ACHN (cell line): ENCODE measurements at regions not wholly inside any gene's neighbourhood (a gene's known extent, or its start where the extent isn't known, plus 50 kb on each side); places are given as distances from the start of the nearest gene placed in this dataset.

Experiments
- DNase-seq: peaks from one replicate; pipeline ENCODE4 v3.0.0-alpha.2; 2015
- in situ Hi-C: cut with HindIII; loops from 2 replicates; pipeline ENCODE4 v1.10.0; 2017; ENCODE audit warnings: low sequenced_read_pairs, low pct_ligation_motif_present, low pct_unique_long_range_greater_than_20kb

DNA sequence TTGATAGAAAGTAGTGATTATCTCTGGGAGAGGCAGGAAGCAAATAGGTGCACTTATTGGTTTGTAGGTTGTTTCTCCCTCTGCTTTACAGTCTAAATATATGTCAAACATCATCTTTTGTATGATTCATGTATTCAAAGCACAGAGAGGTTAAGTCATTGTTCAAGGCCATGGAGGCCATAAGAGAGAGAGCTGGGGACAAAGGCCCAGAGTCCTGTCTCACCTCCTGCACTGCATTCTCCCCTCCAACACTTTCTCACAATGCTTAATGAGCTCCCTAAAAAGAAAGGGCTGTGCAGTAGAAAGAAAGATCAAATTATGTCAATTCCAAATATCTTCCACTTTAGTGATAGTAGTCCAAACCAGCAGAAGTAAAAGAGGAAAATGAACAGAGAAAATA is 180.4 kb upstream of the DIO3 start:
- in situ Hi-C loops: no loop called here
- no peak for DNase-seq

DNA sequence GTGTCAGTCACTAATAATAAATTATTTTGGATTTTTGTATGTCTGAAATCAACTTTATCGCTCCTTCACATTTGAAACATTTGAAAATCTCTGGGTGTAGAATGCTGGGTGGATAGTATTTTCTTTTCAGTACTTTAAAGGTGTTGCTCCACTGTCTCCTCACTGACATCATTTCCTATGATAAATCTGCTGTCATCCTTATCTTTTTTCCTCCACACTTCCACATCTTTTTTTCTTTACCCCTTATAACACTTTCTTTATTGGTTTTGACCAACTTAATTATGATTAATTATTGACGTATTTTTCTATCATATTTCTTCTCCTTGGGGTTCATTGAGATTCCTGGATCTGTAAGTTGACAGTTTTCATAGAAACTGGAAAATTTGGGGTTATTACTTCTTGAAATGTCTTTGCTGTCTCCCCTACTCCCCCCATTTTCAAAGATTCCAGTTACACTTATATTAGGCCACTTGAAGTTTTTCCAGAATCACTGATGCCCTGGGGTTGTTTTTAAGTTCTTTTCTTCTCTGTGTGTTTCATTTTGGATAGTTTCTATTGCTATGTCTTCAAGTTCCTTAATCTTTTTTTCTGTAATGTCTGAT is 177.5 kb upstream of the DIO3 start:
- in situ Hi-C loops: no loop called here
- no peak for DNase-seq

DNA sequence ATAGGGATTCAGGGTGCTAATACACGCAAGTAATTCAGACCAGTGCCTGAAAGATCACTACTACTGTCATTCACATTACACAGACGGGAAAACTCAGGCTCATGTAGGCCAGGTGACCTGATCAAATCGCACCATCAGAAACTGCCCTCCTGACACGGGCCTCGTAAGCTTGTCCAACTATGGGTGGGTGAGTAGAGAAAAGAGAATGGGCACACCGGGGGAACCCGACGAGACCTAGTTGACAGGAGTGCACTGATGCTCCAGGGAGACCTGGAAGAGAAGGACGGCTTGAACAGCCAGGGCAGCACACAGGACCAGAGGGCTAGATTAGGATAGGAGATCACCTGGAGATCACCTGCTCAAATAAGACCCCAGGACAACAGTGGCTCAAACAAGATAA is 166.9 kb upstream of the DIO3 start:
- in situ Hi-C loops: no loop called here
- no peak for DNase-seq

DNA sequence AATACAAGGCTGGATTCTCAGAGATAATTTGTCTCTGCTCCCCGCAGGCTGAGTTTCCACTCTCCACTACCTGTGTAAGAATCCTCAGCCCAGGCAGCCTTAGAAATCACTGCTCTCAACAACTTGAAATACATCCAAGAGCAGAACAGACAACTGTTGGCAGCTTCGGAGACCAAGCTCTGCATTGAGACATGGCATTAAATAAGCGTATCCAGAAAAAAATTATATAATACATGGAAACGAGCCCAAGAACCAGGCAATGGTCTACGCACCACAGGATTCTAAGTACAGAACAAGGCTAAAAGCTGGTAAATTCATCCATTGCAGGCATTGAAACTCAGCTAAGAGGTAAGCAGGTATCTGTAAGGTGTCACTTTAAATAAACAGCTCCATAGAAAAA is 165.5 kb upstream of the DIO3 start:
- DNase-seq: no peak
- in situ Hi-C loops: no loop called here

DNA sequence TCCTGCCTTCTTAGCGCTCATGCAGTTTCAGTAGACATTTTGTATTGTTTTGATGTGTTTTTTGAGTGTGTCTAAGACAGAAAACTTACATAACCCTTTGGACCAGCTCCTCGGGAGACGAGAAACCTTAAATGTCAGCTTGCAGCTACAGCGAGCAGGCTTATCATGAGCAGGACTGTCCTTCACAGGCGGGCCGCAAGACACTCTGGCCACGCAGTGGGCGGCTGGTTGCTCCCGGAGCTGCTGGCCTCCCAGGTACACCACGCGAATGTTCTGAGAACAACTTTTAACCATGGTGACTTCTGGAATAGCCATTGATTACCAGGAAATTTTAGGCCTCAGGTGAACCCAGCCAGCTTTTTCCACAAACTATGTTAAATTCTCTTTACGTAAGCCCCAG is 164.1 kb upstream of the DIO3 start:
- in situ Hi-C loops: no loop called here
- no peak for DNase-seq

DNA sequence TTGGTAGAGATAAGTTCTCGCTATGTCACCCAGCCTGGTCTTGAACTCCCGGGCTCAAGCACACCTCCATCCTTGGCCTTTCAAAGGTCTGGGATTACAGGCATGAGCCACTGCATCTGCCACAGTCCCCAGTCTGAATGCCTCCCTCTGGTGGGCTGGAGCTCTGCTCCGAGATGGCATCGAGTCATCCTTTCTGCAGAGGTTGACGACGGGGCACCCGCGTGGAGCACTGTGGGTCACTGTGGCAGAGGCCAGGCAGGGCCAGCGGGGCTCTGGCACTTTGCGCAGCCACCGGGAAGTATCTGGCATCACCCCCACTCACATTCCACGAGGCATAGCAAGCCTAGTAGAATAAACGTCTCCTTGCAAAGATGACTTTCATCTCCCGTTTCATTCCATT is 163.3 kb upstream of the DIO3 start:
- DNase-seq: no peak
- in situ Hi-C loops: no loop called here

DNA sequence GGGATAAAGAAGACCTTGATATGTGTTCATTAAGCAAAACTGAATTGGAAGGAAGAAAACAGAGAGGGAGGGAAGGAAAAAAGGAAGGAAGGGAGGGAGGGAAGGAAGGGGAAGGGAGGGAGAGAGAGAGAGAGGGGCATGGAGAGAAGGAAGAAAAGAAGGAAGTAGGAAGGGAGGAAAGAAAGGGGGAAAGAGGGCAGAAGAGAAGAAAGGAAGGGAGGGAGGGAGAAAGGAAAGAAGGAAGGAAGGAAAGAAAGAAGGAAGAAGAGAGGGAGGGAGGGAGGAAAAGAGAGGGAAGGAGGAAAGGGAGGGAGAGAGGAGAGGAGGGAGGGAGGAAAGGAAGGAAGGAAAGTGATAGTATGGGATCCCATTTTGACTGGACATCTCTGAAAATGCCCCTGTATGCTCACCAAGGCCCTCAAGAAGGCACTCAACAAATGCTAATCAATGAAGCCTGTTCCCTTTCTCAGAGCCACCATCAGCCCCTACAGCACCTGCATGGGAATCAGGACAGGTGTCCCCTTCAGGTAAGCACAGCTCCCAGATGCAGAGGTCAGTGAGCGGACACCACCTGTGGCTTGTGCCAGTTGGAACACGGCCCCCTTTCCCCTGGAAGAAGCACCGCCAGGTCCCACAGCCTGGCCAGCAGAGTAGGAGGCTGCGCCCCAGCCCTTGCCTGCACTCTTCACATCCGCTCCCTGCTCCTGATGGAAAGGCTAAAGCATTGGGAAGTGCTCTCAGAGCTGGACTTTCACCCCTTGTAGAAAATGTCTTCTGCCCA is 161.4 kb upstream of the DIO3 start:
- no peak for DNase-seq
- in situ Hi-C loops: no loop called here

DNA sequence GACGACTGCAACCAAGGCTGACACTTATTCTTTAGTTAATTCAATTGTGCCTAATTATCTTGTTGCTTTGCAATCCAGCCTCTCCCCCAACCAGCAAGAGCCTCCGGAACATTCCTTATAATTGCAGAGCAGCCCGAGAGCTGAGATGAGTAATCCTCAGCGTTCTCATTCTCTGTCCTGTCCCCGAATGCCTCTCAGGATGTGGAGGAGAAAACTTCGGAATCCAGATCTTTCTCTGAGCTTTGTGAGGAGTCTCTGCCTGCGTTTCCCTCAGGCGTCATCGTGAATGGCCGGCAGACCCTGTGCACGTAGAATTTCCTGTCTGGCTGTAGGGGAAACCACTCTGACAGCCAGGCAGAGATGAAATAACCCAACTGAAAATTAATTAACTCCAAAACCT is 160.5 kb upstream of the DIO3 start:
- in situ Hi-C loops: no loop called here
- DNase-seq: no peak

DNA sequence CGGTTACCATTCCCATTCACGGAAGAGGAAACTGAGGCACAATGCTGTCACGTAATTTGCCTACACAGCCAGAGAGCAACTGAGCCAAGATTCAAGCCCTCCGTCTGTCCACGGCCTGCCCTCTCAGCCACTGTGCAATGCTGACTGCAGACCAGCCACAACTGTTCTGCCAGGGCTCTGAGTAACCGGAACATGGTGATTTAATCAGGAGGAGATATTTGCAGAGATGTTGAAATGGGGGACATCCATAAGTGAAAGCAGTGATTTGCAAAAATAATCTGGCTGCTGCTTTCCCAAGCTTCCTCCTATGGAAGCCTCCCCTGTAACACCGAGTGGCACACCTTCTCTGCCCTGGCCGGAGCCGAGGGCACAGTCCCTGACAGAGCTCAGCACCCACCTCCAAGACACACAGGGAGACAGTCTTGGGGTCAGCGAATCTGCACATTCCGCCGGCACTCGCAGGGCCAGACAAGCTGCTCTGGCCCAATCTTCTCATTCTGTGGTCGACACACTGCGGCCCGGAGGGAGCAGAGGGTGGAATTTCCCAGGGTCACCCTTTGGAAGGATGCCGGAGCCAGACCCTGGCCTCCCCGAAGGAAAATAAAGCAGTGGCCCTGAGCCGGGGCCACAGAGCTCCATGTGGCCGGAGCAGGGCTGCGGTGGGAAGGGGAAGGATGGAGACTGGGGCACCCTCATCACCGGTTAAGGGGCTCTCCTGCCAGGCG is 158.2 kb upstream of the DIO3 start:
- in situ Hi-C loops: no loop called here

DNA sequence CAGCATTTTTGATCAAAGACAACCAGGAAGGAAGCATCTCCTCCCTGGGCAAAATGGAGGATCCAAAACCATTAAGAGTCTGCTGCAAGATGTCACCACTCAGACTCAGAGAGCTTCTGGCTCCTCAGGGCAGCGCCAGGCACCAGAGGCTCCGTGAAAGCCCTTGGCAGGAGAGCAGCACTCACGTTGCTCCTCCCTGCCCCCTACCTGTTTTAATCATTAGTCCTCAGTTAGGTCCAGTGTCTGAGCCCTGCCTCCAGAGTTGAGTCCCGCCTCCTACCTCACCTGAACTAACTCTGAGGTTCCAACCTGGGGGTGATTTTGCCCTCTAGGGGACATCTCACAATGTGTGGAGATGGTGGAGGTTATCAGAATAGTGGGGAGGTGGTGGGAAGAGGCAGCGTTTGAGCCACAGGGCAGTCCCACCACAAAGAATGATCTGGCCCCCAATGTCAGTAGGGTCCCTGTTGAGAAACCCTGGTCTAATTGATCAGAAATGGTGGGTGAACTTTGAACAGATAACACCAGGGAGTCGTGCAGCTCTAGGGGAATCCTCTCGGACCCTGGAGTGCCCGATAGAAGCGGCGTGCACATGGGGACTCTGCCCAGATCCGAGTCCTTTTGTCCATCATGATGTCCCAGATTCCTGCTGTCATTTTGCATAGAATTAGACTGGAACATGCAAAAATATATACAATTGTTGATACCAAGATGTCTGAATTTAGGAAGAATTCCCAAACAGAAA is 156.7 kb upstream of the DIO3 start:
- in situ Hi-C loops: no loop called here
- no peak for DNase-seq

More for the DNA sequence above, 158.2 kb upstream of the DIO3 start:
- DNase-seq: no peak

DNA sequence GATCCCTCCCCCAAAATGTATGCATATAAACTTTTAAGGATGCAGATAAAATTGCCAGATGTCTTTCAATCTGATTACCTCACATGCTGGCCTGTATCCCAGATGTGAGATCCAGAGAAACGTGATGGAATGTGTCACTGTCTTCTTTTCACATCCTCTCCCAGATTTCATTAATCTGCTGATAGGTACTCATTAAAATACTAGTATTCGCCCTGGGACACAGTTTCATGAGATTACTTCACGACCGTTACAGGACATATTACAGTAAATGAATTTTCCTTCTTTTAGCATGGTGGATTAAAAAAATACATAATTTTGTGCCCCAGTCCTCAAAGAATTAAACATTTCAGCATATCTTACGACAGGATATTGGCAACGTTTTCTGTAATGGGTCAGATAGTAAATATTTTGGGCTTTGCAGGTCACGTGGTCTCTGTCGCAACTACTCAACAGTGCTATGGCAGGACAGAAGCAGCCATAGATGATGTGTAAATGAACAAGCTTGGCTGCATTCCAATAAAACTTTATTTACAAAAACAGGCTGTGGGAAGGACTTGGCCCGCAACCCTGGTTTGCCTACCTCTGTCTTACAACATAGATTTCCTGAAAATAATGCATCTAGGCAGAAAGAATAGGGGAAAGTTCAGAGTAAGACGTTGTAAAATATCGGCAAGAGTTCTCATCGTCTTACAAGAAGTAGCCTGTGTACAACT is 156.0 kb upstream of the DIO3 start:
- in situ Hi-C loops: no loop called here
- DNase-seq: no peak

DNA sequence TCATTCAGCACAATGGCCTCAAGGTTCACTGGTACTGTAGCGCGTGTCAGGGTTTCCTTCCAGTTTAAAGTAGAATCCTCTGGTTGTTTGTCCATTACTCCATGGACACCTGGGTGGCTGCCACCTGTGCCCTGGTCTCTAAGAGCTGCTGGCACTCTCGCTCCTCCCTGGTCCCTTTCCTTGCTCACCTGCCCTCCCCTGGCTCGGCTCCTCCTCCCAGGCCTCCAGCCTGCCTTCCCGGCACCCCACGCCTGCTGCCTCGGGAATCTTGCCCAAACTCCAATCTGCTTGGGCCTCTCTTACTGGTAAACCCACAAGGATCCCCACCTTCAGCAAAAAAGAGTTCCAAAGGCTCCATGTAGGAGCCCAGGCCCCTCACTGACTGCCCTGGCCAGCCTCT is 154.4 kb upstream of the DIO3 start:
- in situ Hi-C loops: no loop called here
- DNase-seq: no peak

DNA sequence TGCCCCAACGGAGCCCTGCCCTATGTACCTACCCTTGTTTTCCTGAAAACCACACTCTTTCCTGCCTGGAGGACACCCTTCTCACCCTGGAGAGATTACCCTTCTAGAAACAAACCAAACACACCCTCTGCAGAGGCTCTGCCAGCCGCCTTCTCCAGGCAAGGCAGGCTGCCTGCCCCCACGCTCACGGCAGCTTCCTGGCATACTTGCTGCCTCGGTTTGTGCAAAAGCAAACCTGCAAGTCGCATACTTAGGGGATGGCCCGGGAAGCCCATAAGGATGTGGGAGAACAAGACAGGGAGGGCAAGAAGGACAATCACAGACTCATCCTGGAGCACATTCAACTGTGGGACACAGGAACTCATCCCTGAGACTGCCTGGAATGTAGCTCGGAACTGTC is 154.0 kb upstream of the DIO3 start:
- no peak for DNase-seq
- in situ Hi-C loops: no loop called here

DNA sequence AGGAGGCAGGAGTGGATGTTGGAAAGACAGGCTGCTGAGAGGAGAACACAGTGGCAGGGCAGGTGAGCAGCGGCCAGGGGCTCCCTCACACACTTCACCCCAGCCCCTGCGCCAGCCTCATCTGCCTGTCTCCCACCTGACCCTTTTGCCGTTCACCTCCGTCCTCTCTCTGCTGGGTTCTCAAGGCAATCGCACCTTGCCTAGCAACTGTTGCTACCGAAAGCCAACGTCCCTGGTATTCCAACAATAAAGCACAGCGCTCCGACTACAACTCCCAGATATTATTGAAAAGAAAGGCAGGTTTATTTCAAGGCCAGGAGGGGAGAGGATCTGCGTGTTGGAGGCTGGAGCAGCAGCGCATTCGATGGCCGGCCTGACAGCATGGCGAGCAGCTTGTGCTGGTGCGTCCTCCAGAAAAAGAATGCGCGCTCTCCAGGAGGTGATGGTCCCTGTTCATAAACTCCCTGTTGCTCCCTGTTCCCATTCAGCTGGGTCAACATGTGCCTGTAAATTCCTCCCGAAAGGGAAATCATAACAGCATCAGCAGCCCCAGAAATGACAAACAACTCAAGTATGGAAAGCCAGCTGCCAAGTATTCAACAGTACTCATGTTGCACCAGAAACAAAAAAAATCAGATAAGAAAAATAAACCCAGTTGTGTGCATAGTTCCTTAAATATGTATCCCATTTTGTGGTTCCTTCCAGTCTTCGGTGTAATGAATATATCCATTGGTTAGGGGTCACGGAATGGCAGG is 153.0 kb upstream of the DIO3 start:
- in situ Hi-C loops: no loop called here
- no peak for DNase-seq

DNA sequence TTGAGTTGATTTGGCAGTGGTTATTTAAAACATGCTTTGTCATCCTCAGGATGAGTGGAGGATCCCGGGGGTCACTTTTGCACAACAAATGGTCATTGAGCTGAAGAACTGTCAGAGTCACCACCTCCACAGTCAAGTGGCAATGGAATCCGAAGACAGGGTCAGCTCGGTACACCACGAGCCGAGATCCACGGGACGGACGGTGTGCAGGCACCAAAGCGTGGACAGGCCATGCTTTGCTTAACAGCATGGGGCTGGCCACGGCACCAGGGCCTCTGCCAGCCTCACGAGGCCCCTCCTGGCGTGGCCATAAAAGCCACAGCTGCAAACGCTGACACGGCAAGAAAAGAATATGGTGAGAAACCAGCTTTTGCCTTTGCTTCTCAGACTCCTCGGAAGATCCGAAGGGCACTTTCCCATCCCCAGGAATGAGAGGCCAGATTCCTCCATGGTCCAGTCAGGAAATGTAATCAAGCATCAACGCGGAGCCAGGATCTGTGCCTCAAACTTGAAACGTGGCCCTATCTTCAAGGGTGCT is 152.2 kb upstream of the DIO3 start:
- DNase-seq: no peak

DNA sequence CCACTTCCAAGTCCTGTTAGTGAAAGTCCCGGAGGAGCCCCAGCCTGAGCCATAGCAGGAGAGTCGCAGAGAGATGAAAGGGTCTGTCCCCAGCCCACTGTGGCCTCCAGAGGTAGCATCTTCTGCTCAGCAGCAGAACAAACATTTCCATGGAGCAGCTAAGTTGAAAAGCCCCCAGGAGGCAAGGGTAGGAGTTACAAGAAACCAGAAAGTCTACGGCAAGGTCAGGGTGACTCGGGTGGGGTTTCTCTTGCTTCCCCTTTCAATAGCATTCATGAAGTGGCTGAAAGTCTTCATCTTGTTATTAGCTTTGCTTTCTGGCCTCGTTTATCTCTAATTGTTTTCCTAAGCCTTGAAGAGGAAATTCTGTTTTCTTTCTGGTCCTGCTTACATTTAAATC is 151.2 kb upstream of the DIO3 start:
- in situ Hi-C loops: no loop called here

More for the DNA sequence above, 152.2 kb upstream of the DIO3 start:
- in situ Hi-C loops: no loop called here

DNA sequence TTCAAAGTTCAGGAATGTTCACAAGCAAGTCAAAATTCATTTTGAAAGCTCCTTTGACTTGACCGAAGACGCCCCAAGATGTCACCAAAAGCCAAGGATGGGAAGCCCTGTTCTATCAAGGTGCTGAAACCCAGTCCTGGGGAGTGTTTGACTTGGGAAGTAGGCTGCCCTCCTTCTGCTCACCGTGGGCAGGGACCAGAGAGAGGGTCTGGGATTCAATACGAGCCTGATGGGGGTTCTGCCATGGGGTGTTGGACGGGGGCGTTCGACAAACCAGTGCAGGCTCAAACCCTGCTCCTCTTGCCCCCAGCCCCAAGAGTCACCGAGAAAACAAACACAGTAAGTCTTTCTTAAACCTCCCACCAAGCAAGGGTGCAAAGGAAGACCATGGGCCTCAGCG is 150.1 kb upstream of the DIO3 start:
- no peak for DNase-seq
- in situ Hi-C loops: no loop called here

More for the DNA sequence above, 151.2 kb upstream of the DIO3 start:
- no peak for DNase-seq

DNA sequence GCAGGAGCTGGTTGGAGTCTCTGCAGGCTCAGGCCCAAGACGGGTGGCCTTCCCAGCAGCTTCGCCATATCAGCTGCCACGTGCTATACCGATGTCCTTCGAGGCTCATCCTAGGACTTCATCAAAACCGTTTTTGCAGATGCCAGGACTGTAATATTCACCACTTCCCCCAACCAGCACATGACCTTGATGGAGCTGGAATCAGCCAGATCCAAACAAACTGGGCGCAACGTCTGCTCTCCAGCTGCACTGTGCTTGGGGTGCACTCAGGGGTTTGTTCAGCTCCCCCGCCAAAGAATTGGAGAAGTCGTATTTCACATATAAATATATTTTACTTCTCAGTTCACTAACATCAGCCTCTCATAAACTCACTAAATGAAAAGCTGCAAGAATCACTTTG is 149.5 kb upstream of the DIO3 start:
- DNase-seq: no peak
- in situ Hi-C loops: no loop called here
